Esophagus (tissue), 2 donors: ENCODE measurements at regions not wholly inside any gene's neighbourhood (a gene's known extent, or its start where the extent isn't known, plus 50 kb on each side); places are given as distances from the start of the nearest gene placed in this dataset.

ENCODE experiments used
- H3K27ac ChIP-seq, 2 donors: one replicate each; pipeline ENCODE4 v1.5.1; 2013; ENCODE audit warnings: low read depth in 2 of 2, mild to moderate bottlenecking in 2 of 2, inconsistent platforms in 1 of 2, low read length in 1 of 2, moderate library complexity in 1 of 2
- H3K27me3 ChIP-seq, 2 donors: one replicate each; pipeline ENCODE4 v1.6.1; 2013; ENCODE audit warnings: low read length in 2 of 2, control low read depth in 1 of 2, mild to moderate bottlenecking in 1 of 2; ENCODE audit not compliant: insufficient read depth in 2 of 2, control insufficient read depth in 1 of 2
- H3K36me3 ChIP-seq, 2 donors: one replicate each; pipeline ENCODE4 v1.6.1; 2013; ENCODE audit warnings: low read length in 1 of 2; ENCODE audit not compliant: control insufficient read depth in 2 of 2, insufficient read depth in 2 of 2
- H3K4me1 ChIP-seq, 2 donors: one replicate each; pipeline ENCODE4 v1.6.1; 2013; ENCODE audit warnings: low read length in 1 of 2; ENCODE audit not compliant: control insufficient read depth in 2 of 2, insufficient read depth in 2 of 2
- H3K4me3 ChIP-seq, 2 donors: one replicate each; pipeline ENCODE4 v1.5.1; 2013; ENCODE audit warnings: low read length in 2 of 2, mild to moderate bottlenecking in 2 of 2, low read depth in 1 of 2, moderate library complexity in 1 of 2
- H3K9me3 ChIP-seq, 2 donors: one replicate each; pipeline ENCODE4 v1.6.1; 2013; ENCODE audit warnings: mild to moderate bottlenecking in 2 of 2, low read depth in 1 of 2, low read length in 1 of 2, moderate library complexity in 1 of 2; ENCODE audit not compliant: control insufficient read depth in 2 of 2, insufficient read depth in 1 of 2
- WGBS, 2 donors: extraction: QIAGEN DNeasy Blood & Tissue Kit; methylation state at CpG; one replicate each; pipeline ENCODE4 v1.1.7; 2013; 5-methylcytosine and 5-hydroxymethylcytosine counted together
- donor health status: healthy with polysubstance abuse.
- donor health status: Bipolar disorder and iron deficiency.

DNA sequence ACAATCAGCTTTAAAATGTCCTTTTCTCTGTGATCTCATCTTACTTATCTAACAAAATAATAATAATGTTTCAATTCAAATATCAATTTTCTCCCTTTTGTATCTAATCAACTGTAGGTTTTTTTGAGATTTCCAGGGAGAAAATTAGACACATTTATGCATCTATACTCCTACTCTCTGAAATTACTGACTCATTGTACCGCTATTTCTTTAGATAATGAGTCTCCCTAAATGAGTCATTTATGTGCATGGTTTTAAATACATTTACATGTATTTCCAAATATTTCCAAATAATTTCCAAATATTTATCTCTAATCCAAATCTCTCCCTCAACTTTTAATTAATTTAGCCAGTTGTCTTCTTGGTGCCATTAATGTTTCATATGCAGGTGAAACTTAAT is 621.0 kb downstream of the TECRL start:
- H3K4me1 ChIP-seq = no peaks in the 10 kb centered on the region
- no peaks in the 10 kb centered on the region for H3K27me3 ChIP-seq
- no peak overlapping the region for H3K4me3 ChIP-seq
- no peaks in the 10 kb centered on the region for H3K36me3 ChIP-seq
- no peaks in the 10 kb centered on the region for H3K9me3 ChIP-seq
- H3K27ac ChIP-seq = no peak overlapping the region
- WGBS, 2 donors = 69 to 73% methylated on average over 1 of the region's 1 CpG

DNA sequence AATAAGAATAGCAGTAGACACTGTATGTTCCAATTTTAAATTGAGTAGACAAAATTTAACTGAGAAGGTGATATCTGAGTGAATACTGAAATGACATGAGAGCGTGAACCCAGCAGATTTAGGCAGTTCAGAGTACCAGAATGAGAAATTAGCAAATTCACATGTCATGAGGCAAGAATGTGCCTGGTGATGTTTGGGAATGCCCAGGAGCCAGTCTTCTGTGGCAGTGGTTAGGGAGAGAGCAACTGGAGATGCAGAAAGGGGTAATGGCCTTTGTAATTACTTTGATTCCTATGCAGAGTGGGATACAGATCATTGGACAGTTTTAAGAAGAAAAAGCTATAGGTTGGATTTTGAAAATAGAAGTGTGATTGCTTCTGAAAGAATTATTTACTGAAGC is 621.9 kb downstream of the TECRL start:
- H3K27me3 ChIP-seq = no peaks in the 10 kb centered on the region
- 67 to 78% methylated on average over 1 of the region's 1 CpG for WGBS, 2 donors
- no peaks in the 10 kb centered on the region for H3K4me1 ChIP-seq
- no peaks in the 10 kb centered on the region for H3K36me3 ChIP-seq
- H3K9me3 ChIP-seq = no peaks in the 10 kb centered on the region
- H3K4me3 ChIP-seq = no peak overlapping the region
- no peak overlapping the region for H3K27ac ChIP-seq

- 29 to 38% methylated on average over 3 of the region's 3 CpGs for whole genome bisulfite sequencing, 2 donors
- no peaks in the 10 kb centered on the region for H3K4me1 ChIP-seq
- H3K27ac ChIP-seq = no peak overlapping the region
- no peak overlapping the region for H3K4me3 ChIP-seq
- H3K9me3 ChIP-seq = no peaks in the 10 kb centered on the region
- H3K27me3 ChIP-seq = no peaks in the 10 kb centered on the region
- H3K36me3 ChIP-seq = no peaks in the 10 kb centered on the region
Observed at GRCh38 chr4:63786171-63786570, 623.1 kb downstream of the TECRL start.

GRCh38 chr4:63784822-63785221 is 624.4 kb downstream of the TECRL start:
- no peaks in the 10 kb centered on the region for H3K36me3 ChIP-seq
- H3K27me3 ChIP-seq = no peaks in the 10 kb centered on the region
- H3K9me3 ChIP-seq = no peaks in the 10 kb centered on the region
- WGBS, 2 donors = 0 to 54% methylated on average over 1 of the region's 1 CpG
- H3K27ac ChIP-seq = no peak overlapping the region
- no peak overlapping the region for H3K4me3 ChIP-seq
- no peaks in the 10 kb centered on the region for H3K4me1 ChIP-seq

GRCh38 chr4:63777601-63778000 is 631.6 kb downstream of the TECRL start:
- no peak overlapping the region for H3K4me3 ChIP-seq
- WGBS, 2 donors = 73 to 77% methylated on average over 3 of the region's 3 CpGs
- no peaks in the 10 kb centered on the region for H3K9me3 ChIP-seq
- H3K4me1 ChIP-seq = no peaks in the 10 kb centered on the region
- H3K27ac ChIP-seq = no peak overlapping the region
- H3K27me3 ChIP-seq = no peaks in the 10 kb centered on the region
- no peaks in the 10 kb centered on the region for H3K36me3 ChIP-seq

- Histone ChIP-seq H3K27me3 (no peaks in the 10 kb centered on the region), H3K9me3 (no peaks in the 10 kb centered on the region), H3K27ac (no peak overlapping the region), H3K36me3 (no peaks in the 10 kb centered on the region), H3K4me3 (no peak overlapping the region), H3K4me1 (no peaks in the 10 kb centered on the region)
- 65 to 73% methylated on average over 4 of the region's 4 CpGs for WGBS, 2 donors
Observed at GRCh38 chr4:63764400-63764799, 644.9 kb downstream of the TECRL start.

DNA sequence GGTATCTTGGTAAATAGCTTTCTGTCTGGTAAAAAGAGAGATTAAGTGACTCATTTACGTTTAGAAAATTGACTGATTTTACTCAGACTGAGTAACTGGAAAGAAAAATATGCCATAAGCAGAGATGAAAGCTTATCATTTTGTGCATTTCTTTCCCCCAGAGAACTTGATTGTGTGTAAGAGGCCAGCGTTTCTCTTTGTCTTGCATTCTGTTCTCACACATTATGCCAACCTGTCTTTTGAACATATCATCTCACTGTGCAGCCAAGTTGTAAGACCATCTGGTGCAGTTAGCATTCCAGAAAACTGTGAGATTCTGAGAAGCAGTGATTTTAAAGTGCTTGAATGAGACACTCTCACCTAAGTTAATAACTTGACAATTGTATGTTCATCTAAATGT is 651.3 kb downstream of the TECRL start:
- Histone ChIP-seq H3K4me3 (no peak overlapping the region), H3K27ac (no peak overlapping the region), H3K36me3 (no peaks in the 10 kb centered on the region), H3K9me3 (no peaks in the 10 kb centered on the region), H3K4me1 (no peaks in the 10 kb centered on the region), H3K27me3 (no peaks in the 10 kb centered on the region)
- WGBS, 2 donors = 28 to 47% methylated on average over 2 of the region's 2 CpGs

DNA sequence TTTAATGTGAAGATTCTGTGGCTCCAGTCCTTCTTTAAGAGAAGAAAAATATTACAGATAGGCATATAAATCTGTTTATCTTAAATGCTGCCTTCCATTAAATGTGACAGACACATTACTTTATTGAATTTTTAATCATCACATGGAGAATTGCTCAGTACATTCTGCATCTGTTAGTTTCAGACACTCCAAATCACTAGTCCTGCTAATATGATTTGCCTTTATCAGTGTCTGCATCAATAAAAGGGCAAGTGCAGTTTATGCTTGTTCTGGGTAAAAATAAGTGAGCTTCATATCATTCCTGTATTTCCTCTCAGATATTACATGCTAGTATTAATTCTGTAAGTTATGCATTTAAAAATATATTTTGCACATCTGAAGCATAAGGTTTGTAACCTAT is 666.4 kb downstream of the TECRL start:
- no peaks in the 10 kb centered on the region for H3K36me3 ChIP-seq
- no peaks in the 10 kb centered on the region for H3K27me3 ChIP-seq
- no peaks in the 10 kb centered on the region for H3K9me3 ChIP-seq
- H3K4me3 ChIP-seq = no peak overlapping the region
- no peak overlapping the region for H3K27ac ChIP-seq
- no peaks in the 10 kb centered on the region for H3K4me1 ChIP-seq

DNA sequence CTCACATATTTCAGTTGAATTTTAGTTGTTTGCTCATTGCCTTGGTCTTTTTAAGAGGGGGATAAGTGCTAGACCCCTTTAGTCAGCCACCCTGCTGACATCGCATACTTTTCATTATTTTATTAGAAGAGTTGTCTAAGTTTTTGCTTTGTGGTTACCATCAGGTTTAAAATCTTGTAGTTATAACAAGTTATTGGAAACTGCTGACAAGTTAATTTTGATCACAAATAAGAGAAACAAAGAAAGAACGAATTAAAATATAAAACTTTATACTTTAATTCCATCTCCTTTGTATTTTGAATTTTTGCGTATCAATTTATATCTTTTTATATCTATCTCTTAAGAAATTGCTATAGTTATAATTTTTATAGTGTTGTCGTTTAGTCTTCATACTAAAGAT is 679.7 kb downstream of the TECRL start:
- 87 to 88% methylated on average over 4 of the region's 4 CpGs for WGBS, 2 donors
- no peaks in the 10 kb centered on the region for H3K27me3 ChIP-seq
- H3K9me3 ChIP-seq = peaks cover 0 to 6% of the 10 kb centered on the region in 2 donors
- H3K4me3 ChIP-seq = no peak overlapping the region
- no peaks in the 10 kb centered on the region for H3K4me1 ChIP-seq
- no peak overlapping the region for H3K27ac ChIP-seq
- no peaks in the 10 kb centered on the region for H3K36me3 ChIP-seq

- H3K27ac ChIP-seq = no peak overlapping the region
- H3K9me3 ChIP-seq = peaks cover 0 to 6% of the 10 kb centered on the region in 2 donors
- 30 to 32% methylated on average over 3 of the region's 3 CpGs for WGBS, 2 donors
- H3K4me3 ChIP-seq = no peak overlapping the region
- no peaks in the 10 kb centered on the region for H3K27me3 ChIP-seq
- H3K36me3 ChIP-seq = no peaks in the 10 kb centered on the region
- no peaks in the 10 kb centered on the region for H3K4me1 ChIP-seq
Observed at GRCh38 chr4:63728480-63729177, 680.6 kb downstream of the TECRL start.
